Left renal cortex interstitium (tissue), 4 donors: ENCODE measurements at regions not wholly inside any gene's neighbourhood (a gene's known extent, or its start where the extent isn't known, plus 50 kb on each side); places are given as distances from the start of the nearest gene placed in this dataset.

Experiments used
- DNase-seq, 4 donors: peaks; one replicate each; pipeline ENCODE4 v3.0.0-alpha.2; 2013; ENCODE audit warnings: low read depth in 4 of 4, low spot score in 2 of 4, missing footprints in 1 of 4

DNA sequence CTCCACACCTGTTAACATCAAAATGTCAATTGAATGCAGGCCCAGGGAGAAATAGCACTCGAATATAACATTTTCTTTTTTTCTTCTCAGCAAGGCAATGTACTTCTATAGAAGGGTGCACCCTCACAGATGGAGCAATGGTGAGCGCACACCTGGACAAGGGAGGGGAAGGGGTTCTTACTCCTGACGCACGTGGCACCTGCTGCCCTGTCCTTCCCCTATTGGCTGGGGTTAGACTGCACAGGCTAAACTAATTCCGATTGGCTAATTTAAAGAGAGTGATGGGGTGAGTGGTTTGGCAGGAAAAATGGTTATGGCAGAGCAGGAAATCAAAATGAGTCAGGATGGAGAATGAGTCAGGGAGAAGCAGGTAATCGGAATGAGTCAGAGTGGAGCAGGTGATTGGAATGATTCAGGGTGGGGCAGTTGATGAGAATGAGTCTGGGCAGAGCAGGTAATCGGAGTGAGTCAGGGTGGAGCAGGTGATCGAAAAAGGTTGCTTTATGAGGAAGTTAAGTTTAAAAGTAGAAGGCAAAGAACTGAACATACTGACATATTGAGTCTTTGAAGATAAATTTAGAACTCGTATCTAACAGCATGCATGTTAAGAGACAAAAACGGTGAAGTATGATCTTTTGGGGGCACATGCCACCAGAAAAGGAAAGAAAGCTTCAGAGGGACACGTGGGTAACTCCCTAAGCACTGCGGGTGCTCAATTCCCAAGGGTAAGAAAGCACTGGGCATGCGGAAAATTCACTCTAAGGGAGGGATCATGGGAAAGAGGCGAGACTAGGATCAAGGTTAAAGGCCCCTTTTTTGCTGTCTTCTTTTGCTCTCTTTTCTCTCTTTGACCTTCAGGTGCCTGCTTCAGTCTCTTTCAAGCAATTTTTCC, 72.9 kb upstream of the GALNT15 start:
- DNase-seq, result no peak

DNA sequence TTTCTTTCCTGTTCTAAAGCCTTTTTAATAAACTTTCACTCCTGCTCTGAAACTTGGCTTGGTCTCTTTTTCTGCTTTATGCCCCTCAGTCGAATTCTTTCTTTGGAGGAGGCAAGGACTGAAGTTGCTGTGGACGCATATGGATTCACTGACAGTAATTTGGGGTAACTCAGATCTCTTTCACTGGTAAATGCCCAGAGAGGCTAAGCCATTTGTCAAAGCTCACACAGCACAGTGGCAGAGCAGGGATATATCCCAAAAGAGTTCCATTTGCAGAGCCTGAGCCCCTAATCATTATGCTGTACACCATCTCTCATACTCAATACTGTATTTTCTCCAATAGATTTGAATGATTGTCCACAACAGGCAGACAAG, 72.3 kb upstream of the GALNT15 start:
- no peak for DNase-seq

DNA sequence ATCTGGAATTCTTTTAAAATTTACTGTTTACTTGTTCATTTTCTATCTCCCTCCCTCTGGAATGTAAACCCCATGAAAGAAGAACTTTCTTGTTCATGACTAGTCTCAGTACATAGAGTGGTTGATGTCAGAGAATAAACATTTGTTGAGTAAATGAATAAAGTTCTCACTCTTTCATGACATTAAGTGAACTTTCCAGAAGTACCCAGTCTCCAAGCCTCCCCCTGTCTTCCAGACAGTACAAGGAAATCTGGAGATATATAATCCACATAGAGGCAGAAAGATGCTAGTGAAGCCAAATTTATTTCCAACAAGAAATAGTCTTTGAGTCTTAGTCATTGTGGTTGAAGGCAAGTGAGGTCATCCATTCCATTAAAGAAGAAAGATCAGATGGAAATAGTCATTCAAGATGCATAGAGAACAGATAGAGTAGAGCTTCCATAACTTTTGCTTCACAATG, 71.5 kb upstream of the GALNT15 start:
- DNase-seq, result no peak

DNA sequence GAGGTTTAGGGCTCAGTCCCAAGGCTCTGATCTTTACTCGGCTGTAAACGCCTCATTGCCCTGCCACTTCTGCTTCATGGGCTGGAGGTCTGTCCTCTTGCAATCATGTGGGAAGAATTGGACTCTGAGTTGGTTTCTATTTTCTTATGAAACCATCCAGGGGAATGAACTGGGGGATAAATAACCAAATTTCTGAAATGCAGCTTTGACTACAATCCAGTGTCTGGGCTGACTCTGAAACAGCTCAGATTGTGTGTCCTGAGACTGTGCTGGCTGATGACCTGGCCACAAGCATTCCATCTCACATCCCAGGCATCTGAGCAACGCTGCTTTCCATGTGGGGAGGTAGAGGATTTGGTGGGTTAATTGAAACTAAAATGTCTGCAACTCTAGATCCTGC, 71.0 kb upstream of the GALNT15 start:
- DNase-seq, result no peak

DNA sequence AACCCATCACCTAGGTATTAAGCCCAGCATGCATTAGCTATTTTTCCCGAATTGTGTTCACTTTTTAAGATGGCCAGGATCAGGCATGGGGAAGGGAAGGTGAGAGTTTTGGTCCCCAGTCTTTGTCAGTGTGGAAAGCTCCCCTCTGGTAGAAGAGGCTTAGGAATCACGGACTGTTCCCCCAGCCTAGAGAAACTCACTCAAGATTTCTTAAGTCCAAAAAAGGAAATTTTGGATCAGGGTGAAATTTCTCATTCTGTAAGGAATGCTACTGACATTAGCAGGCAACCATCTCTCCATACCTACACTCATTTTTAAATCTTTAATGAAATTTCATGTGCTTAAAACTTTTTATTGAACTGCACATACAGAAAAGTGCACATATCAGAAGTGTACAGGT, 70.3 kb upstream of the GALNT15 start:
- no peak for DNase-seq

DNA sequence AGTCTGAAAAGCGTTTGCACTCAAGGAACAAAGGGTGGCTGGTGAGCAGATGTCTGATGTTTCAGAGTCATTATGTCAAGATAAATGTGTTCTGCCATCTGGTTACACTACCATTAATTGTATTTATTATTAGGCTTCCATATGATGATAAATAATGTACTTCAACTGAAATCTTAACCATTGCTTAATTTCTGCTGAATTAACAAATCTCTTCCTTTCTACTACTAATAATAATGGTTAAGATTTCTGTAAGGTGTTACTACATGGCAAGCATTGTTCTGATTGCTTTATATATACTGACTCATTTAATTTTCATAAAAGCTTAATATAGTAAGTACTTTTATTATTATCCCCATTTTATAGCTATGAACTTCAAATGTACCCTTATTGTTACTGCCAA, 68.4 kb upstream of the GALNT15 start:
- DNase-seq, result no peak

DNA sequence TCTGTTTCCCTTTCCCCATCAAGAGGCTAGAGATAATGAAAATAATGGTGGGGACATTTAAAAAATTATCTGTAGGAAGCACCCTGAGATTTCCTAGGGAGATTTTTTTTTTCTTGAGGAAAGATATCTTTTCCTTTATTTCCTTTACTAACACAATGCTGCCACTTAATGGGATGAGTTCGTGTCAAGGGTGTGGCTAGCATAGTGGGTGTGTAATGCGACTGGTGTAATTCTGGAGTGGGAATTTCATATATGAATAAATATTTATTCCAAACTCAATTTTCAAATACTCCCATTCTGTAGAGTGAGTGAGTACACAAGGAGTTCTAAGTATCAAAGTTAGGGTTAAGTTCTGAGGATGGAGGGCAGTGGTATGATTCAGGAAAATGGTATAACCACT, 66.1 kb upstream of the GALNT15 start:
- no peak for DNase-seq

DNA sequence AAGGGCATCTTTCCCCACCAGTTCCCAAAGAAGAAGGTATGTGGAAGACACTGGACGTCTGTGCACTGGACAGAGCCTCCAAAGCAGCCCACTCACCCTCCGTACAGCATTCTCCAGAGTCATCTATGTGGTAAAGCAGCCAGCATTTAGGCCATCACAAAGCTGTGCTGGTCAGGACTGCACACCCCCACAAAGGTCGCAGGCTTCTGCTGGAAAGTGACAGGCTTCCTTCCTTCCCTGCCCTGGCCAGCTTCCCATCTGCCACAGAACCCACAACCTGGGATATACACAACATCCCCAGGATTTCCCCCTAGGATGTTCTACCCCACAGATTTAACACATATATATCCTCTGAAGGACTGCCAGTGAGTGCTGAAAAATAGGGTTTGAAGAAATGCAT, 64.6 kb upstream of the GALNT15 start:
- no peak for DNase-seq

DNA sequence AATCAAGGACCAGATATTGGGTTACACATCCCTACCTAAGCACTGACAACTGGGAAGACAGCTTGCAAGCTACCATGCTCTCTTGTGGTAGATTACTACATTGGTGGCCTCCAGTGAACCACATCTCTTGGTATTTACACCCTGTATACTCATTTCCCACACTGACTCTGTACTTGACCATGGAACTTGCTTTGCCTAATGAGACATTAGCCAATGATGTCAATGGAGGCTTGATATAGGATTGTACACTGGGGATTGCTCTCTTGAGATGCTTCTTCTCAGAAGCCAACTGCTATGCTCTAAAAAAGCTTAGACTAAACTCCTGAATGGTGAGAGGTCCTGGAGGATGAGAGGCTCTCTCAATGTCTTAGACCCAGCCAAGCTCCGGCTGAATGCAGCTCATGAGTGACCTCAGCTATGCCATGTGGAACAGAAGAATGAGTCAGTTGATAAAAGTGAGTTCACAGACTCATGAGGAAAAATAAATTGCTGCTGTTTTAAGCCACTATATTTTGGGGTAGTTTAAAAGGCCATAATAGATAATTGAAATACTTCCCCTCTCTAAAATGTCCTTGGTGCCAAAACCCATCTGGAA, 61.5 kb upstream of the GALNT15 start:
- DNase-seq, result no peak

DNA sequence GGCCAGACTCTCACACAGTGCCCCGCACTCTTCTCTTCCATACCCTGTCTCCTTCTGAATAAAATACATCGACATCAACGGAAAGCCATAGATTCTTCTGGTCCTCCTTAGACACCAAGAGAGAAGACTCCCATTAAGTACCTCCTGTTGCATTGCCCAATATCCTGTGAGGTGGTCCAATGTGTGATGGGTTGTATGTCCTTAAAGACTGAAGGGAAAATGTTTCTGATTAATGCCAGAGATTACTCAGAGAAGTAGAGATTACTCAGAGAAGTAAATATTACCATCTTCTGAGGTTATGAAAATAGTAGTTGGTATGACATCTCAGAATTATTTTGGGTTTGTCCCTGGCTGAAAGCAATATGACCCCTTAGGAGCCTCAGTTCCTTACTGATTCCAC, 60.8 kb upstream of the GALNT15 start:
- no peak for DNase-seq

DNA sequence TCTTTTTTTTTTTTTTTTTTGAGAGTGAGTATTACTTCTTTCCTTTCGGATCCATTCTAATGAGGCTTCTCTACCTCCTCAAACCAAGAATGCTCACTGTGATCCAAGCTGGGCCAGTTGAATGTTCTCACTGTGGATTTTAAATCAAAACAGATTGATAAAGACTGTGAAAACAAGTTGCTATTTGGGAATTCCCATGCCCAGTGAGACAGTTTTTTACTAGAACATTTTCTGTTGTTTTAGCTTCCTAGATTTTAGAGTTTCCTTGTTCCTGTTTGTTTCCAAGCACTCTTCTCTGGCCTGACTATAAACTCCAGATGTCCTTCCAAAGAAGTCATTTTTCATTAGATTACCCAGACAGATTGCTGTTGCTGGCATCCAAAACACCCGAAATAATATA, 60.1 kb upstream of the GALNT15 start:
- no peak for DNase-seq

DNA sequence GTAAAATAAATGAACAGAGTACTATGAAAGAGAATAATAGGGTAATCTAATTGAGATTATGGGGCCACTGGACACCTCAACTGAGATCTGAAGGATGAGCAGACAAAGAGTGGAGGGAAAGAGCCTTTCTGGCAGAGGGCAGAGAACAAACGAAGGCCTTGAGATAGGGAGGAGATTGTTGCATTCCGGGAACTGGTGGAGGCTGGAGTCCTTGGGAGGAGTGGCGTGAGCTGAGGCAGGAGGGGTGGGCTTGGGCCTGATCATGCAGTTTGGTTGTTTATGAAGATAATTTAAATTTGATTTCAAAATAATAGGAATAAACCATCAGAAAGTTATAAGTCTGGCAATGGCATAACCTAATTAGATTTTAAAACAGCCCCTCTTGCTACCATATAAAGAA, 59.5 kb upstream of the GALNT15 start:
- DNase-seq, result no peak

DNA sequence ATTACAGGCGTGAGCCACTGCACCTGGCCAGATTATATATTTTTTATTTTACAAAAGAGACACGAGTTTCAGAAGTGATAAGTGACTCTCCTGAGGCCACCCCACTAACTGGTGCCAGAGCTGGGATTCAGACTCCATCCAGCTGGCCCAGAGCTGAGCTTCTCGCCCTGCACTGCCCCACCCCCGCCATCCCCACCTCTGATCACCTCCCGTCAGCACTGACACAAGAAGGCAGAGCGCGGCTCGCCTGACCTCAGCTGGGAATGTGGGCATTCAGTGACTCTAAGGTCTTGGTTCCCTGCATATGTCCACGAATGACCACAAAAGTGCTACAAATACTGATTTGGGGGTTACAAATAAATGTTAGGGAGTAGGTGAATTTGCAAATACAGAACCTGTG, 56.1 kb upstream of the GALNT15 start:
- no peak for DNase-seq

DNA sequence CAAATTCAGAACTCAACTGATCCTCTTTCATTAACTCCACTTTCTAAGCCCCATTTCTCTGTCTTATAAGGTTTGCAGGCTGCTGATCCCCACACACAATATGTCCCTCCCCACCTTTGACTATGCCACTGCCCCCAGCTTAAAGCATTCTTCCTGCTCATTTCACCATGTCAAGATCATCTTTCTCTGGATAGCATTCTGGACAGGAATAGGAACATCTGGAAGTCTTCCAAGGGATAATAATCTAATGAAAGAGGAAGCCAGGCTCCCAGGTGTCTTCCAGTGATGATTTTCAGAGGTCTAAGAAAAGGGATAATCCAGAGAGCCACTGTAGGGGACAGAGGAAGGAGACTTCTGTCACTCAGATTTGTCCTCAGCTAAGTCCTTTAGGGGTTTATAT, 54.6 kb upstream of the GALNT15 start:
- no peak for DNase-seq

DNA sequence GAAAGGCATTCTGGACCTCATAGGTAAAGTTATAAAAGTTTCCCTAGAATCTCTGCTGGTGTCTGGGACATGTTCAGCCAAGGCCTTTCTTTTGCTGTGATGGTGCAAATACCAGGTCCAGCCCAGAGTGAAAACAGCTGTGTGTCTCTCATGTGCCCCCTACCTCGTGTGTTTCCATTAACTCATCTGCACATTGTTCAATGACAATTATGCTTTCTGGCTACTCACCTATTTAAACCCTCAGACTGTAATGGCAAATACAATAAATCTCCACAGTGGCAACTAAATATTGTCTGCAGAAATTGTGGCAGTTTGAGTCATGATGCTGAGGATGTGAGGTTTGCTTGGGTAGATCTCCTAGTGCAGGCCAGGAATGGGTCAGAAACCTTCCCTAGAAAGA, 53.1 kb upstream of the GALNT15 start:
- DNase-seq, result no peak

DNA sequence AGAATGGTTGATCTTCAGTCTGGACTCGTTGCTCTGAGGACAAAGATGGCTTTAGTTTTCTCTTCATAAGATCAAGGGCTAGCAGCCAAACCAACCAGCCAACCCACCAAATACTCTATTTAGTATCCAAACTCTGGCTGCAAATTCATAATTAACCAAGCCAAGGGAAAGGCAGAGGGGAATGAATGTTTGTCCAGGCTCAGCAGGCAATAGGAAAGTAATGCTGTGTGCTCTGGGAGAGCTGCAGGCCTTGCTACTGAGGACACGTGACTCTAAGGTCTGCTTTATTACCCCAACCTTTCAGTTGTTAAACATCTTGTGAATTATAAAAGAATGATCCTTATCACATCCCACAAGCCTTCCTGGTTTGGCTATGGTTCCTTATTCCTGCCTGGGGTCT, 52.3 kb upstream of the GALNT15 start:
- no peak for DNase-seq

DNA sequence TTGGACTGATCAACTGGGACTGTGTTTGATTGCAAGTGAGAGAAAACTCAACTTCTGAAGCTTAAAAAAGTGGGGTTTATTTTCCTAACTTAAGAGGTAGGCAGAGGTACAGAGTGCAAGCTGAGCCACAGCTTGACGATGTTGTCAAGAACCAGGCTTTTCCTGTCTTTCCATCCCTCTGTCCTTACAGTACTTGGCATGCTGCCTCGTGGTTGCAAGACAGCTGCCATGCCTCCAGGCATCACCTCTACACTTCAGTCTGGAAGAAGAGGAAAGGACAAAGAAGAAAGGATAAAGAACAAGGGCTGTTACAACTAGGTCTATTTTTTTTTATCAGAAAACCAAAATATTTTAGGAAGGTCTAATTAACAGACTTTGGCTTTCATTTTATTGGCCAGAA, 51.8 kb upstream of the GALNT15 start:
- no peak for DNase-seq

DNA sequence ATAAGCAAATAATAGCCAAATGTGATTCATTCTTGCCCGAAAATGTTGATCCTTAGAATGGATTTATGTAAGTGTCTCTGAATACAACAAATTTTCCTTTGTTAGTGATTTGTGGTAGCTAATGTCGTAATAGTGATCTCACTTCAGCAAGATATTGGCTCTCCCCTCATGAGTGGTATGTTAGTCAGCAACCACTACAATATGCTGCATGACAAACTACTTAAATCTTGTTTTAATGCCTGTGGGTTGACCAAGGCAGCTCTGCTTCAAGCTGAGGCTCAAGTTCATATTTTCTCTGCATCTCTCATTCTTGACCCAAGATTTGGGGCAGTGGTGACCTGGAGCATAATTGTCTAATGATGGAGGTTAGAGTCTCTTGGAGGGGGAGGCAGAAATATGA, 49.8 kb upstream of the GALNT15 start:
- no peak for DNase-seq
